Heart left ventricle (tissue), 16 donors: ENCODE measurements at regions not wholly inside any gene's neighbourhood (a gene's known extent, or its start where the extent isn't known, plus 50 kb on each side); places are given as distances from the start of the nearest gene placed in this dataset.

Source experiments
- ATAC-seq, 4 donors: fragments of 200-7000 bp; cut with Tn5 transposase; one replicate each; pipeline ENCODE4 v1.9.1; 2020 to 2022; ENCODE audit warnings: moderate library complexity in 4 of 4, mild to moderate bottlenecking in 3 of 4, moderate number of reproducible peaks in 1 of 4
- DNase-seq, 5 donors: peaks; one replicate each; pipeline ENCODE4 v3.0.0-alpha.2; 2020
- H3K27ac ChIP-seq, 12 donors: fragments of 200-600 bp; sonication (generic) in 4 of 12; one replicate each; pipeline versions ENCODE4 v1.5.0 to v1.8.0; 2016 to 2022; ENCODE audit warnings: mild to moderate bottlenecking in 2 of 12
- H3K27me3 ChIP-seq, 9 donors: fragments of 200-600 bp; sonication (generic) in 2 of 9; one replicate each; pipeline versions ENCODE4 v1.5.1 to v1.8.0; 2016 to 2022; ENCODE audit warnings: mild to moderate bottlenecking in 3 of 9
- H3K36me3 ChIP-seq, 9 donors: fragments of 200-600 bp; sonication (generic) in 2 of 9; one replicate each; pipeline versions ENCODE4 v1.5.0 to v1.8.0; 2018 to 2022; ENCODE audit warnings: mild to moderate bottlenecking in 2 of 9
- H3K4me1 ChIP-seq, 12 donors: fragments of 200-600 bp; sonication (generic) in 4 of 12; one replicate each; pipeline versions ENCODE4 v1.5.0 to v1.8.0; 2016 to 2022; ENCODE audit warnings: mild to moderate bottlenecking in 3 of 12
- H3K4me3 ChIP-seq, 12 donors: fragments of 200-600 bp; sonication (generic) in 4 of 12; one replicate each; pipeline versions ENCODE4 v1.5.0 to v1.8.0; 2017 to 2022; ENCODE audit warnings: mild to moderate bottlenecking in 9 of 12, moderate library complexity in 4 of 12
- H3K9me3 ChIP-seq, 12 donors: fragments of 200-600 bp; sonication (generic) in 4 of 12; one replicate each; pipeline versions ENCODE4 v1.5.0 to v1.8.0; 2016 to 2022; ENCODE audit warnings: mild to moderate bottlenecking in 1 of 12
- POLR2A ChIP-seq, 2 donors: fragments of 450-650 bp; IDR thresholded peaks; one replicate each; pipeline ENCODE4 v1.6.1; 2017; ENCODE audit warnings: antibody characterized with exemption in 2 of 2, mild to moderate bottlenecking in 2 of 2, moderate library complexity in 2 of 2
- WGBS, 4 donors: extraction: QIAGEN DNeasy Blood & Tissue Kit in 2 of 4; methylation state at CpG; one replicate each; pipeline versions ENCODE4 v1.1.5 to v1.1.7; 2013 to 2018; 5-methylcytosine and 5-hydroxymethylcytosine counted together
- intact Hi-C, 10 donors: fragments of 100-400 bp; cut with DNase I; formaldehyde crosslinking; loops; one replicate each; pipeline versions ENCODE4 v1.11.1 to v1.14.2; 2022
- TF ChIP-seq, protein P1 (sequence below), 12 donors: fragments of 200-600 bp; sonication (generic) in 4 of 12; IDR thresholded peaks; one replicate each; pipeline versions ENCODE4 v1.5.0 to v1.8.0; 2018 to 2022; ENCODE audit warnings: antibody characterized with exemption in 12 of 12, mild to moderate bottlenecking in 5 of 12
- donor health status: ischemic (EF 13 %, LVEDD 7.1; RV severe dilation, severe dysfunction).
- donor health status: healthy with polysubstance abuse.
- donor health status: DM: no; HTN: yes; CAD: no.
- donor health status: DM: no; HTN: no; CAD: no.
- donor health status: ischemic (EF 25% LVEDD 6.9; RV normal size, moderate dysfunction).
- donor health status: ischemic (EF 25% LVEDD 5.7; RV mildly dilated, moderate dysfunction).
- donor health status: healthy.
- donor health status: DM: yes; HTN: yes; CAD: no.
- donor health status: ischemic (EF 35%, LVEDD 5.7; RV mildly dilated, moderate dysfunction).
- donor health status: nonischemic (EF 11% LVEDD 7.7; RV severe dilation, severe dysfunction).
- donor health status: DM: yes; HTN: yes; CAD: no.
- donor health status: PGD.
- donor health status: ischemic (EF 29% LVEDD 5.4; RV normal size, mild dysfunction).
- donor health status: nonischemic (EF 23%, LVEDD 6.1; RV moderate dilation, normal function).

DNA sequence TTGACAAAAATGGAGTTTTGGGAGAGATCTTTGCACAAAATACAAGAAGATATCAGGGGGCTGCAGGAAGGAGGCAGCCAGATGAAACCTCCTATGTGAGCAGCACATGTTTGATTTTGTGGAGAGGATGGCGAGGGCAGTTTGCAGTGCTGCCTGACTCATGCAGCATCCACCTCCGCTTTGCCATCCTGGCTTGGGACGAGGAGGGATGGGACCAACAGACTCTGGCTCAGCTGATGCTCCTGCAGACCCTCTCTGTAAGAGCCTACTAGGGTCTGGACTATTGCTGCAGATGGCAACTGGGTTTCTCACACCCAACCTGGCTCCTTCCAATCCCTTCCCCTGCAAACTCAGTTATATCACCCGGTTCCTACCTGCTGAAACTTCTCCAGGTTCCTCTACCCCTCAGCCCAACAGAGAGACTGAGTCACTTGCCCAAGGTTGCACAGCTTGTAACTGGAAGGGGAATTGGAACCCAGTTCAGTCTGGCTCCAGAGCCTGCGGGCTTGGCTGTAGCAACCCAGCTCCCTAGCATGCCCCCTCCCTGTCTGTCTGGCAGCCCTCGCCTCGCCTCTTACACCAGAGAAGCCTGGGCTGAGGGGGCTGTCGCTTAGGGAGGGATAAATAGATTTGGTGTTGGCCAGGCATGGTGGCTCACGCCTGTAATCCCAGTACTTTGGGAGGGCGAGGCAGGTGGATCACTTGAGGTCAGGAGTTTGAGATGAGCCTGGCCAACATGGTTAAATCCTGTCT is 205.8 kb downstream of the PTPRU start:
- no peak overlapping the region for H3K27ac ChIP-seq
- 61 to 69% (median 67%) methylated on average over 10 of the region's 10 CpGs for WGBS, 4 donors

DNA sequence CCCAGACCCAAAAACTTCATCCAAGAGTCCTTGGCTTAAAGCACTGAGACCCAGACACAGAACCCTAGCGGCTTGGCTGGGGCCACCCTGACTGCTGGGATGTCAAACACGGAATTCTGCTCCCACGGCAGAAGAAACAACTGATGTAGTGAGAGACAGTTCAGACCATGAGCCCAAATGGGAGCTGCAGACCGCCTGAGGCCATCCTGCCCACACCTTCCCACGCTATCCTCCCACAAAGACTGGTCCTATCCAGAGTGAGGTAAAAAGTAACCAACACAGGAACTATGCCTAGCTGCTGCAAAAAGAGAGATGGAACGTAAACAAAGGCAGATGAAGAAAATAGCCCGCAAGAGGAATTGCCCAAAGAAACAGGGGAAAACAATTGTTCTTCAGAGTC is 203.3 kb downstream of the PTPRU start:
- DNase-seq (no peak), ATAC-seq (no peak)
- 59 to 80% (median 67%) methylated on average over 7 of the region's 7 CpGs for WGBS, 4 donors
- no peaks in the 10 kb centered on the region for H3K4me1 ChIP-seq
- peaks cover 0 to 47% (median 30%) of the 10 kb centered on the region in 9 donors for H3K27me3 ChIP-seq
- no peak overlapping the region for H3K27ac ChIP-seq
- TF ChIP-seq POLR2A (IDR thresholded peaks at IDR 0.05), result no peak
- TF ChIP-seq, protein P1, sequence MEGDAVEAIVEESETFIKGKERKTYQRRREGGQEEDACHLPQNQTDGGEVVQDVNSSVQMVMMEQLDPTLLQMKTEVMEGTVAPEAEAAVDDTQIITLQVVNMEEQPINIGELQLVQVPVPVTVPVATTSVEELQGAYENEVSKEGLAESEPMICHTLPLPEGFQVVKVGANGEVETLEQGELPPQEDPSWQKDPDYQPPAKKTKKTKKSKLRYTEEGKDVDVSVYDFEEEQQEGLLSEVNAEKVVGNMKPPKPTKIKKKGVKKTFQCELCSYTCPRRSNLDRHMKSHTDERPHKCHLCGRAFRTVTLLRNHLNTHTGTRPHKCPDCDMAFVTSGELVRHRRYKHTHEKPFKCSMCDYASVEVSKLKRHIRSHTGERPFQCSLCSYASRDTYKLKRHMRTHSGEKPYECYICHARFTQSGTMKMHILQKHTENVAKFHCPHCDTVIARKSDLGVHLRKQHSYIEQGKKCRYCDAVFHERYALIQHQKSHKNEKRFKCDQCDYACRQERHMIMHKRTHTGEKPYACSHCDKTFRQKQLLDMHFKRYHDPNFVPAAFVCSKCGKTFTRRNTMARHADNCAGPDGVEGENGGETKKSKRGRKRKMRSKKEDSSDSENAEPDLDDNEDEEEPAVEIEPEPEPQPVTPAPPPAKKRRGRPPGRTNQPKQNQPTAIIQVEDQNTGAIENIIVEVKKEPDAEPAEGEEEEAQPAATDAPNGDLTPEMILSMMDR (IDR thresholded peaks at IDR 0.05), result no peak
- H3K4me3 ChIP-seq, result no peak overlapping the region
- intact Hi-C loops, result no loop called here
- H3K9me3 ChIP-seq, result no peaks in the 10 kb centered on the region
- no peaks in the 10 kb centered on the region for H3K36me3 ChIP-seq

More for the DNA sequence above, 205.8 kb downstream of the PTPRU start:
- DNase-seq (no peak), ATAC-seq (no peak)
- TF ChIP-seq, protein P1 (IDR thresholded peaks at IDR 0.05), result no peak
- TF ChIP-seq POLR2A (IDR thresholded peaks at IDR 0.05), result no peak
- Histone ChIP-seq H3K4me3 (no peak overlapping the region), H3K4me1 (no peaks in the 10 kb centered on the region), H3K27me3 (peaks cover 0 to 62% (median 29%) of the 10 kb centered on the region in 9 donors), H3K9me3 (no peaks in the 10 kb centered on the region), H3K36me3 (no peaks in the 10 kb centered on the region)
- intact Hi-C loops, result no loop called here

DNA sequence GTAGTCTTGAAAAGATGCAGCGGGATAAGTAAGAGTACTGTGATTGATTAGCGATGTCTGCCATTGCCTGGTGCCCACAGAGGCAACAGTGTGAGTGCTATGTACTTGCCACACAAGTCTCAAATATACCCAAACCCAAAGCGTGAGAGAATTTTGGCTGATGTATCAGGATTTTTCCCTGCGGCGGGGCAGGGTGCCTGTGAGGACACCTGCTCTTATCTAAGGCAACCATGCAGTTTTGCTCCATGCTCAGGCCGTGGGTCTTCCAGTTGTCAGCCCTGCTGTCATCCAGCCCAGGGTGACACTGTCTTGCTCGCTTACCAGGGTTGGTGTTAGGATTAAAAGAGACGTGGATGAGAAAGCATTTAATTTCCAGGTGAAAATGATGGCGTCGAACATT is 202.7 kb downstream of the PTPRU start:
- no peak for DNase-seq
- no peak overlapping the region for H3K27ac ChIP-seq
- peaks cover 0 to 41% (median 28%) of the 10 kb centered on the region in 9 donors for H3K27me3 ChIP-seq
- no peak overlapping the region for H3K4me3 ChIP-seq
- WGBS, 4 donors, result 75 to 82% (median 77%) methylated on average over 10 of the region's 10 CpGs
- ATAC-seq, result no peak
- intact Hi-C loops, result no loop called here
- H3K4me1 ChIP-seq, result no peaks in the 10 kb centered on the region
- no peak for TF ChIP-seq POLR2A (IDR thresholded peaks at IDR 0.05)
- TF ChIP-seq, protein P1 (IDR thresholded peaks at IDR 0.05), result no peak
- no peaks in the 10 kb centered on the region for H3K36me3 ChIP-seq
- no peaks in the 10 kb centered on the region for H3K9me3 ChIP-seq

DNA sequence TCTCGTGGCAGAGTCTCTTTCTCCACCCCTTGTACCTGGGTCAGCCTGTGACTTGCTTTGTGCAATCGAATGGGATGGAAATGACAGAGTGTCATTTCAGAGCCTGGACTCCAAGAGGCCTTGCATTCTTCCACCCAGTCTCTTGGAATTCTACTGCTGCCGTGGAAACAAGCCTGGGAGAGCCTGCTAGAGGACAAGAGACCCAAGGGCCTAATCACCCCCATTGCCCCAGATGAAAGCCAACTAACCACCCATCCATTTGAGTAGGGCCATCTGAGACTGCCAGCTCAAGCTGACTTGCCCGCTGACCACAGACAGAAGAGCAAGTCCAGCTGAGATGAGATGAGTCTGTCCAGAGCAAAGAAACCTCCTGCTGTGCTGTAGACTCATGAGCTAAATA is 201.6 kb downstream of the PTPRU start:
- ATAC-seq (no peak), DNase-seq (no peak)
- H3K4me3 ChIP-seq, result no peak overlapping the region
- 60 to 71% (median 64%) methylated on average over 4 of the region's 4 CpGs for WGBS, 4 donors
- intact Hi-C loops, result no loop called here
- H3K9me3 ChIP-seq, result no peaks in the 10 kb centered on the region
- H3K36me3 ChIP-seq, result no peaks in the 10 kb centered on the region
- H3K27ac ChIP-seq, result no peak overlapping the region
- TF ChIP-seq, protein P1 (IDR thresholded peaks at IDR 0.05), result no peak
- no peak for TF ChIP-seq POLR2A (IDR thresholded peaks at IDR 0.05)
- peaks cover 0 to 33% (median 23%) of the 10 kb centered on the region in 9 donors for H3K27me3 ChIP-seq
- no peaks in the 10 kb centered on the region for H3K4me1 ChIP-seq
